ENCODE measurements at regions not wholly inside any gene's neighbourhood (a gene's known extent, or its start where the extent isn't known, plus 50 kb on each side); places are given as distances from the start of the nearest gene placed in this dataset.

DNA sequence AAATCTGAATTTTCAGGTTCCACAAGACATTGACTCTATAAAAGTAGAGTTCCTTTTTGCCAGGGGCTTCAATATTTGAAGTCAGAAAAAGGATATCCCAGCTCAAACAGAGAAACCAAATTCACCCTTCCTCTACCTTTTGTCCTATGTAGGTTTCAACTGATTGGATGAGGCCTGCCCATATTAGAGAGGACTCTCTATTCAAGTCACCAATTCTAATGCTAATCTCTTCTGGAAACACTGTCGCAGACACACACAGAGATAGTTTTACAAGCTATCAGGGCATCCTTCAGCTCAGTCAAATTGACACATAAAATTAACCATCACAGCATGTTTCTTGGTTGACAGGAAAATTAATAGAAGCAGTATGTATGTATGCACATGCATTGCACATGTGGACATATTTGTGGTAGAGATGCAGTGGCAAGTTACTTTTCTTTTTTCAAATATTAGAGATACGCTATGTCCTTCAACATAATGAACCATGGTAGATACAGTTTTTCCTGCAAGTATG lies 207.1 kb downstream of the RAD51AP2 start:
- Histone ChIP-seq H3K9me3 (ENCODE audit: control insufficient read depth in 3 of 3, low read length in 3 of 3) (no peaks in the 10 kb centered on the region), H3K27ac (ENCODE audit: low read depth, low read length) (no peak overlapping the region), H3K4me1 (ENCODE audit: control insufficient read depth in 3 of 3, insufficient read depth in 3 of 3, low read length in 3 of 3) (no peaks in the 10 kb centered on the region), H3K36me3 (ENCODE audit: control insufficient read depth in 3 of 3, insufficient read depth in 3 of 3, low read length in 3 of 3) (no peaks in the 10 kb centered on the region), H3K9ac (ENCODE audit: low read depth in 1 of 3, low read length in 3 of 3) (no peak overlapping the region), H3K27me3 (ENCODE audit: control insufficient read depth in 3 of 3, insufficient read depth in 3 of 3, low read length in 3 of 3) (no peaks in the 10 kb centered on the region), H3K4me3 (ENCODE audit: low read length in 3 of 3) (no peak overlapping the region)

DNA sequence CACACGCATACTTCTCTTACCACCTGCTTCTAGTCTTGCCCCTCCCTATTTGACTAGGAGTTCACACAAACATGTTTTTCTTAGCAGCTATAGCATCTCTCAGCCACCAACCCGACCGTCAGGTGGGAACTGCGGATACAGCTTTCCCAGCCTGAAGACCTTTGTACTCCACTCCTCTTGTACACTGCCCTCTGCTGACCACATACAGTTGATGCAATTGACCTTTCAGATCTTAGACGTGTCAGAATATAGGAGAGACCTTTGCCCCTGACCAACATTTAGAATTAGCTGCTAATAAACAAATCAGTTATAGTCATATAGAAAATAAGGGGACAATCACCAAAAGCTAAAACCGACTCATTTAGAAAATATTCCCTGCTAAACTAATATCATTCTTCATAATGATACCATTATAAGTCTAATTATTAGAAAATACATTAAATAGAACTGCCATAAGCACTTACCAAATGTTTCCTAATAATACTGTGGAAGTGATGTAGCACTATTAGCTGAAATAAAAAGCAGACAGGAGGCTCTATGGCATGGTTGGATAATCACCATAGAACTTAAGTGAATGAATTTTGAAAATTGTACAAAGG lies 208.4 kb downstream of the RAD51AP2 start:
- Histone ChIP-seq H3K4me3 (ENCODE audit: low read length in 3 of 3) (no peak overlapping the region), H3K9me3 (ENCODE audit: control insufficient read depth in 3 of 3, low read length in 3 of 3) (no peaks in the 10 kb centered on the region), H3K27me3 (ENCODE audit: control insufficient read depth in 3 of 3, insufficient read depth in 3 of 3, low read length in 3 of 3) (no peaks in the 10 kb centered on the region)

DNA sequence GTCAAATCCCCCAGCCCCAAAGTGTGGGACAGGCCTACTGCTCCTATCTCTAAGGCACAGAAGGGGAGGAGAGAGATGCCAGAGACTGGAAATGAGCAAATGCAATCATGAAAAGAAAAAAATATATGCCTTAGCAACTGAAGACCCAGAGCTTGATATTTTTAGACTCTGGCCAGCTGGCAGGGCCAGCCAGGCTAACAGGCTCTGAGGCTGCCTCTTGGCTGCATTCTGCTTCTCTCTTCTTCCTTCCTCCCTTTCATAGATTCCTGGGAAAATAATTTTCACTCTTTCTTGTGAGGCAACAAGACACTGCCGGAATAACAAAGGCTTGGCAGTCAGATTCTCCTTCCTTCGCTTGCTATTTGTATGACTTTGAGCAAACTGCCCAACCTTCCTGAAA lies 209.1 kb downstream of the RAD51AP2 start:
- Histone ChIP-seq H3K27ac (ENCODE audit: low read depth, low read length) (no peak overlapping the region), H3K9ac (ENCODE audit: low read depth in 1 of 3, low read length in 3 of 3) (no peak overlapping the region), H3K9me3 (ENCODE audit: control insufficient read depth in 3 of 3, low read length in 3 of 3) (no peaks in the 10 kb centered on the region), H3K27me3 (ENCODE audit: control insufficient read depth in 3 of 3, insufficient read depth in 3 of 3, low read length in 3 of 3) (no peaks in the 10 kb centered on the region), H3K4me1 (ENCODE audit: control insufficient read depth in 3 of 3, insufficient read depth in 3 of 3, low read length in 3 of 3) (no peaks in the 10 kb centered on the region), H3K4me3 (ENCODE audit: low read length in 3 of 3) (no peak overlapping the region), H3K36me3 (ENCODE audit: control insufficient read depth in 3 of 3, insufficient read depth in 3 of 3, low read length in 3 of 3) (no peaks in the 10 kb centered on the region)

More for the DNA sequence above, 208.4 kb downstream of the RAD51AP2 start:
- Histone ChIP-seq H3K27ac (ENCODE audit: low read depth, low read length) (no peak overlapping the region), H3K4me1 (ENCODE audit: control insufficient read depth in 3 of 3, insufficient read depth in 3 of 3, low read length in 3 of 3) (no peaks in the 10 kb centered on the region), H3K9ac (ENCODE audit: low read depth in 1 of 3, low read length in 3 of 3) (no peak overlapping the region), H3K36me3 (ENCODE audit: control insufficient read depth in 3 of 3, insufficient read depth in 3 of 3, low read length in 3 of 3) (no peaks in the 10 kb centered on the region)

DNA sequence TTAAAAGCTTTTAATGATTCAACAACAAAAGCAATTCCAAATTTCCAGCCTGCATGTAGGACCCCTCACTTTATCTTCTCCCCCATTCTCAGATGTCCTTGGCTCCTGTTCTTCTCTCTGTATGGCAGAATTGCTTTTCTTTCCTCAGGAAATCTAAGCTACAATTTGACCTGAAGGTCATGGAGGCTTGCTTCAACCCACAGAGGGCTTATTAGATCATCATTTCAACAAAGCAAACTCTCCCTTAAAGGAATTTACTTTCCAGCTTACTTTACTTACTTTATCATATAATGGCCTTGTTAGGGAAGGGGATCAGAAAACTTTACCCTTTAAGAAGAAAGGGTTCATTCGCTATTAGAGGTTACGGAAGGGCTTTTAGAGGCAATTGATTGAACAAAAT lies 211.5 kb downstream of the RAD51AP2 start:
- no peak overlapping the region for H3K4me3 ChIP-seq (ENCODE audit: low read length in 3 of 3)
- H3K4me1 ChIP-seq (ENCODE audit: control insufficient read depth in 3 of 3, insufficient read depth in 3 of 3, low read length in 3 of 3): no peaks in the 10 kb centered on the region
- H3K27me3 ChIP-seq (ENCODE audit: control insufficient read depth in 3 of 3, insufficient read depth in 3 of 3, low read length in 3 of 3): no peaks in the 10 kb centered on the region
- no peak overlapping the region for H3K27ac ChIP-seq (ENCODE audit: low read depth, low read length)
- H3K36me3 ChIP-seq (ENCODE audit: control insufficient read depth in 3 of 3, insufficient read depth in 3 of 3, low read length in 3 of 3): no peaks in the 10 kb centered on the region
- H3K9ac ChIP-seq (ENCODE audit: low read depth in 1 of 3, low read length in 3 of 3): no peak overlapping the region
- H3K9me3 ChIP-seq (ENCODE audit: control insufficient read depth in 3 of 3, low read length in 3 of 3): no peaks in the 10 kb centered on the region

DNA sequence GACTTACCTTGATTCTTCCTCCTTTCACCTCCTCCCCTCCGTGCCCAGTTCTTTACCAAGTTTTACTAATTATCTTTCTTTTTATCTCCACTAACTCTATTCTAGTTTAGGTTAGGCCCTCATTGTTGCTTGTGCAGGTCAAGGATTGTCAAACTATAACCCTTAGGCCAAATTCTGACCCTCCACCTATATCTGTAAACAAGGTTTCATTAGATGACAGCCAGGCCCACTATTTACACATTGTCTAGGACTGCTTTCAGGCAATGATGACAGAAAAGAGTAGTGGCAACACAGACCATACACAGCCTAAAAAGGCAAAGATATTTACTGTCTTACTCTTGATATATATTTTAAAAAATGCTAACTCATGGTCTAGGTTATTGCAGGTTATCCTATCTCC lies 212.0 kb downstream of the RAD51AP2 start:
- no peaks in the 10 kb centered on the region for H3K9me3 ChIP-seq (ENCODE audit: control insufficient read depth in 3 of 3, low read length in 3 of 3)

DNA sequence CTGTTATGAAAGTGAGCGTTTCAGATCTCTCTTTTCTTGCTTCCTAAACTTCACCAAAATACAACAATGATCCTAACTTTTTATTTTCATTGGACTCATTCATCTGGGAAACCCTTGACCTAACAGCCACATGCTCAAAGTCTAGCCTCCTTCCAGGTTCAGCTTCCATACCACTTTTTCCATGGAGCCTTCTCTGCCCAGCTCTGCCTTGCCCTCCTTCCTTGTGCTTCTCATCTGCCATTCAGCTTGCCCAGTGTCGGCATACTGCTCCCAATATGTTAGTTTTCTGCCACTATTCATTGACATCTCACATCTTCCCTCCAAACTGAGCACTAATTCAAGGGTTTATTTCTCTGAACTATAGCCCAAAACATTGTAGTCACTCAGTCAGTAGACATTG lies 214.7 kb downstream of the RAD51AP2 start:
- H3K27me3 ChIP-seq (ENCODE audit: control insufficient read depth in 3 of 3, insufficient read depth in 3 of 3, low read length in 3 of 3): no peaks in the 10 kb centered on the region
- no peaks in the 10 kb centered on the region for H3K4me1 ChIP-seq (ENCODE audit: control insufficient read depth in 3 of 3, insufficient read depth in 3 of 3, low read length in 3 of 3)
- no peak overlapping the region for H3K9ac ChIP-seq (ENCODE audit: low read depth in 1 of 3, low read length in 3 of 3)
- H3K27ac ChIP-seq (ENCODE audit: low read depth, low read length): no peak overlapping the region
- no peaks in the 10 kb centered on the region for H3K36me3 ChIP-seq (ENCODE audit: control insufficient read depth in 3 of 3, insufficient read depth in 3 of 3, low read length in 3 of 3)
- no peak overlapping the region for H3K4me3 ChIP-seq (ENCODE audit: low read length in 3 of 3)
- H3K9me3 ChIP-seq (ENCODE audit: control insufficient read depth in 3 of 3, low read length in 3 of 3): no peaks in the 10 kb centered on the region

More for the DNA sequence above, 212.0 kb downstream of the RAD51AP2 start:
- Histone ChIP-seq H3K36me3 (ENCODE audit: control insufficient read depth in 3 of 3, insufficient read depth in 3 of 3, low read length in 3 of 3) (no peaks in the 10 kb centered on the region), H3K4me3 (ENCODE audit: low read length in 3 of 3) (no peak overlapping the region), H3K27ac (ENCODE audit: low read depth, low read length) (no peak overlapping the region), H3K27me3 (ENCODE audit: control insufficient read depth in 3 of 3, insufficient read depth in 3 of 3, low read length in 3 of 3) (no peaks in the 10 kb centered on the region), H3K9ac (ENCODE audit: low read depth in 1 of 3, low read length in 3 of 3) (no peak overlapping the region), H3K4me1 (ENCODE audit: control insufficient read depth in 3 of 3, insufficient read depth in 3 of 3, low read length in 3 of 3) (no peaks in the 10 kb centered on the region)

DNA sequence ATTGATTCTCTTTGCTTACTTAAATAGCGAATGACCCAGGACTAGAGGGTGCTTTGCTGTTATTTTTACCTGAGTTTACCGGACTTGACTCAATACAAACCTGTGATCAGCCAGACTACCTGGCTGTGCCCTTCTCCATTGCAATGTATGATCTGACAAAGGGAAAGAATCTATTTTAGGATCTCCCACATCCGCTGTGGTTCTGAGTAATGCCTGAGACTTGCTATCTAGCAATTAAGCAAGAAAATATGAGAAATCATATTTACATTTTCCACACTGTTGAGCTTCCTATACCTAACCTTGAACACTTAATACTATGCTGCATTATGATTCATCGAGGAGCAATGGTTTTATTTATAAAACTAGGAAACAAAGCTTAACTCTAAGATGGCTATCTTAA lies 215.2 kb downstream of the RAD51AP2 start:
- Histone ChIP-seq H3K36me3 (ENCODE audit: control insufficient read depth in 3 of 3, insufficient read depth in 3 of 3, low read length in 3 of 3) (no peaks in the 10 kb centered on the region), H3K9ac (ENCODE audit: low read depth in 1 of 3, low read length in 3 of 3) (no peak overlapping the region), H3K4me1 (ENCODE audit: control insufficient read depth in 3 of 3, insufficient read depth in 3 of 3, low read length in 3 of 3) (no peaks in the 10 kb centered on the region), H3K27me3 (ENCODE audit: control insufficient read depth in 3 of 3, insufficient read depth in 3 of 3, low read length in 3 of 3) (no peaks in the 10 kb centered on the region), H3K27ac (ENCODE audit: low read depth, low read length) (no peak overlapping the region), H3K4me3 (ENCODE audit: low read length in 3 of 3) (no peak overlapping the region), H3K9me3 (ENCODE audit: control insufficient read depth in 3 of 3, low read length in 3 of 3) (no peaks in the 10 kb centered on the region)

DNA sequence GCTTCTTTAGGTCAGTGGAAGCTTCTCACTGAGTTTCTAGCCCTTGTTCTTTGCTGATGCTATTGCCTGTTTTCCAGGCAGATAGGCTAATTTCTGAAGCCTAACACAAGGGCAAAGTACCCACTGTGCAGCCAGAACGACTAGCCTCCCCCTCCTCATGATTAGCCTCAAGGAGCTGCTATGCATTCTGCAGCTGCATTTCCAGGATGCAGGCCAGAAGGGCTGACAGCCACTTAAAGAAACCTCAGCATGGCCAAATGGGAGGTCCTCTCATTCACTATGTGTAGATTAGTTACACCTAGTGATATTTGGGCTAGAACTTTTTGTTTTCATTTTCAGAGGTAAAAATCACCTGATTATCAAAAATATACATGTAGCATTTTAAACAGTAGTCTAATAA lies 216.0 kb downstream of the RAD51AP2 start:
- no peak overlapping the region for H3K4me3 ChIP-seq (ENCODE audit: low read length in 3 of 3)
- no peak overlapping the region for H3K27ac ChIP-seq (ENCODE audit: low read depth, low read length)
- H3K9me3 ChIP-seq (ENCODE audit: control insufficient read depth in 3 of 3, low read length in 3 of 3): no peaks in the 10 kb centered on the region
- no peaks in the 10 kb centered on the region for H3K4me1 ChIP-seq (ENCODE audit: control insufficient read depth in 3 of 3, insufficient read depth in 3 of 3, low read length in 3 of 3)
- H3K9ac ChIP-seq (ENCODE audit: low read depth in 1 of 3, low read length in 3 of 3): no peak overlapping the region
- no peaks in the 10 kb centered on the region for H3K27me3 ChIP-seq (ENCODE audit: control insufficient read depth in 3 of 3, insufficient read depth in 3 of 3, low read length in 3 of 3)
- H3K36me3 ChIP-seq (ENCODE audit: control insufficient read depth in 3 of 3, insufficient read depth in 3 of 3, low read length in 3 of 3): no peaks in the 10 kb centered on the region

DNA sequence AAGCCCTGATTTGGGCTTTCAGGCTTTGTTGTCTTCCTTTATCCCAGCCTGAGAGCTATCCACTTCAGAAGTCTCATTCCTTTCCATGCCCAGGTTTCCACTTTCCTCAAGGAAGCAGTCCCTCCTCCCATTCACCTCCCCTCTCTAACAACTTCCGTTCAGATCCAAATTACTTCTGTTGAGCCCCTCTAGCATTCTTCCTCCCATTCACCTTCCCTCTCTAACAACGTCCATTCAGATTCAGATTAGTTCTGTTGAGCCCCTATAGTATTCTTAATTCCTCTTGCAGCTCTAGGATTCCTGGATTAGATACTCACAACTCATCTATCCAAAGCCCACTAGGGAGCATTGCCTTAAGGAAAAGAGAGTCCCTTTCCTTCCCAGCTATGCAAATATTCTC lies 216.8 kb downstream of the RAD51AP2 start:
- Histone ChIP-seq H3K27me3 (ENCODE audit: control insufficient read depth in 3 of 3, insufficient read depth in 3 of 3, low read length in 3 of 3) (no peaks in the 10 kb centered on the region), H3K9me3 (ENCODE audit: control insufficient read depth in 3 of 3, low read length in 3 of 3) (no peaks in the 10 kb centered on the region), H3K4me1 (ENCODE audit: control insufficient read depth in 3 of 3, insufficient read depth in 3 of 3, low read length in 3 of 3) (no peaks in the 10 kb centered on the region), H3K9ac (ENCODE audit: low read depth in 1 of 3, low read length in 3 of 3) (no peak overlapping the region), H3K4me3 (ENCODE audit: low read length in 3 of 3) (no peak overlapping the region), H3K27ac (ENCODE audit: low read depth, low read length) (no peak overlapping the region), H3K36me3 (ENCODE audit: control insufficient read depth in 3 of 3, insufficient read depth in 3 of 3, low read length in 3 of 3) (no peaks in the 10 kb centered on the region)

DNA sequence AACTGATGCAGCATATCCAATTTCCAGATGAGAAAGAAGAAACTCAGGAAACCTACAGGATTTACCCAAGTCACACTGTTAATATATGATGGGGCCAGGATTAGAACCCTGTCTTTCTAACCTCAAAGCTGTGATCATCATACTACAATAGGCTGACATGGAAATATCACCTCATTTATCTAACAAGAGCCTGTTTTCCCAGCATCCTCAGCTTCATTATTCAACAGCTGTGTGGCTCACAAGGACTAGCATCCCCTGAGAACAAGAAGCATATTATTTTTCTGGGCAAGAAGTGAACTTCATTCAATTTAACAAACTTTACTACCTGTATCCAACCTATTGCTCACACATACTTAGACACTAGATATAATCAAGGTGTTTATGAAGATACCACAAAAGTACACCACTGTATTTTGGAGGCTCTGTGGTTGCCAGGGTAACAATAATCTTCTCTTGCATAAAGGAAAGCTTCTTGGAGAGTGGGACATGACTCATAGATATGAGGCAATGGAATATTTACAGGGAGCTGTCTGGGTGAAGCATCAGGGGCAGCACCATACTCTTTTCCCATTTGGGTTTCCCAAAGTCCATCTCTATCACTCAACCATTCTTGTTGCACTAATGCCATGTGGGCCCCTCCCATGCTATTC lies 218.2 kb downstream of the RAD51AP2 start:
- no peak overlapping the region for H3K9ac ChIP-seq (ENCODE audit: low read depth in 1 of 3, low read length in 3 of 3)
- H3K27ac ChIP-seq (ENCODE audit: low read depth, low read length): no peak overlapping the region
- H3K9me3 ChIP-seq (ENCODE audit: control insufficient read depth in 3 of 3, low read length in 3 of 3): no peaks in the 10 kb centered on the region
- no peaks in the 10 kb centered on the region for H3K27me3 ChIP-seq (ENCODE audit: control insufficient read depth in 3 of 3, insufficient read depth in 3 of 3, low read length in 3 of 3)
- H3K36me3 ChIP-seq (ENCODE audit: control insufficient read depth in 3 of 3, insufficient read depth in 3 of 3, low read length in 3 of 3): no peaks in the 10 kb centered on the region
- H3K4me1 ChIP-seq (ENCODE audit: control insufficient read depth in 3 of 3, insufficient read depth in 3 of 3, low read length in 3 of 3): no peaks in the 10 kb centered on the region
- H3K4me3 ChIP-seq (ENCODE audit: low read length in 3 of 3): no peak overlapping the region

Data from skeletal muscle tissue (tissue), 3 donors.